ENCODE measurements at regions not wholly inside any gene's neighbourhood (a gene's known extent, or its start where the extent isn't known, plus 50 kb on each side); places are given as distances from the start of the nearest gene placed in this dataset.

DNA sequence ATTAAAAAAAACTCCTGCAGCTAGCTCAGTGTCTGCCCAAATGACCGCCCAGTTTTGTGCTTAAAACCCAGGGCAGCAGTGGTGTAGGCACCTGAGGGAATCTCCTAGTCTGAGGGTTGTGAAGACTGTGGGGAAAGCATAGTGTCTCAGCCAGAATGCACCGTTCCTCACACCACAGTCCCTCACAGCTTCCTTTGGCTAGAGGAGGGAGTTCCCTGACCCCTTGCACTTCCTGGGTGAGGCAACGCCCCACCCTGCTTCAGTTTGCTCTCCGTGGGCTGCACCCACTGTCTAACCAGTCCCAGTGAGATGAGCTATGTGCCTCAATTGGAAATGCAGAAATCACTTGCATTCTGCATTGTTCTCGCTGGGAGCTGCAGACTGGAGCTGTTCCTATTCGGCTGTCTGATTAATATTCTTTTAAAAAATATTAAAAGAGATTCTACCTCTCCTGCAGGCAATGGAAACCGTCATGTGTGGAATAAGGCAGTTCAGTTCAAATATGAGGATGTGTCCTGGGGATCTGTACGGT, 645.7 kb downstream of the FGF9 start:
- H3K36me3 ChIP-seq (ENCODE audit: low read depth), result no peaks in the 10 kb centered on the region
- no peaks in the 10 kb centered on the region for H3K4me1 ChIP-seq (replicated peaks; ENCODE audit: insufficient read depth)
- no peaks in the 10 kb centered on the region for H3F3A ChIP-seq (ENCODE audit: insufficient read depth, low read depth)
- no peaks in the 10 kb centered on the region for H3K9me2 ChIP-seq (ENCODE audit: insufficient read depth)
- BruUV-seq (replicated peaks), result no TSS peak
- TF ChIP-seq EZH2 (IDR thresholded peaks at IDR 0.05; ENCODE audit: low read depth), result no peak
- TF ChIP-seq, protein P1, sequence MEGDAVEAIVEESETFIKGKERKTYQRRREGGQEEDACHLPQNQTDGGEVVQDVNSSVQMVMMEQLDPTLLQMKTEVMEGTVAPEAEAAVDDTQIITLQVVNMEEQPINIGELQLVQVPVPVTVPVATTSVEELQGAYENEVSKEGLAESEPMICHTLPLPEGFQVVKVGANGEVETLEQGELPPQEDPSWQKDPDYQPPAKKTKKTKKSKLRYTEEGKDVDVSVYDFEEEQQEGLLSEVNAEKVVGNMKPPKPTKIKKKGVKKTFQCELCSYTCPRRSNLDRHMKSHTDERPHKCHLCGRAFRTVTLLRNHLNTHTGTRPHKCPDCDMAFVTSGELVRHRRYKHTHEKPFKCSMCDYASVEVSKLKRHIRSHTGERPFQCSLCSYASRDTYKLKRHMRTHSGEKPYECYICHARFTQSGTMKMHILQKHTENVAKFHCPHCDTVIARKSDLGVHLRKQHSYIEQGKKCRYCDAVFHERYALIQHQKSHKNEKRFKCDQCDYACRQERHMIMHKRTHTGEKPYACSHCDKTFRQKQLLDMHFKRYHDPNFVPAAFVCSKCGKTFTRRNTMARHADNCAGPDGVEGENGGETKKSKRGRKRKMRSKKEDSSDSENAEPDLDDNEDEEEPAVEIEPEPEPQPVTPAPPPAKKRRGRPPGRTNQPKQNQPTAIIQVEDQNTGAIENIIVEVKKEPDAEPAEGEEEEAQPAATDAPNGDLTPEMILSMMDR (conservative IDR thresholded peaks at IDR 0.05), result no peak
- ChIA-PET POLR2A (ENCODE audit: unreplicated experiment) (no interaction called here), CTCF (no interaction called here)
- no peak overlapping the region for H3K4me2 ChIP-seq
- no peak overlapping the region for H3K27ac ChIP-seq
- DNase-seq, result no peak
- no peaks in the 10 kb centered on the region for H3K79me2 ChIP-seq (ENCODE audit: low read depth)
- H3K9me3 ChIP-seq (ENCODE audit: insufficient read depth, low read depth), result no peaks in the 10 kb centered on the region
- no peak overlapping the region for H2AFZ ChIP-seq
- H3K27me3 ChIP-seq (ENCODE audit: insufficient read depth, low read depth), result no peaks in the 10 kb centered on the region; the same call in 1 of the 2 replicates
- intact Hi-C loops (cut with micrococcal nuclease; ENCODE audit: unreplicated experiment), result no loop called here
- no peak overlapping the region for H3K4me3 ChIP-seq
- no peaks in the 10 kb centered on the region for H4K20me1 ChIP-seq (ENCODE audit: insufficient read depth)

DNA sequence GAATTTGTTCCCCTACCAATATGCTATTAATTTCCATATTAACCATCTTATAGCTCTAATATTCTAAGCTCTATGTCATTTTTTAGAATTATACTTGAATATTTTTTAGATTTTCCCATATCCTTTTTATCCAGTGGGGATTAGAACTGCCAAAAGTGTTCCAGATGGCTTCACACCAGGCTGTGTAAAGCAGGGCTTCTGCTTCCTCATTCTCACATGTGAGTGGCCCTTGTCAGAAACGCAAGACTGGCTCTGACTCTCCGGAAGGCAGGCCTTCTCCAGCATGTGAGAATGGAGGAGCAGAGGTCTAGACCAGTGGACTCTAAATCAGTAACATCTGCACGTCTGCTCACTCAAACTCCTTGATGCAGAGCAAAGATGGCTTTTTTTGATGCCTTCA, 650.1 kb downstream of the FGF9 start:
- intact Hi-C loops (cut with micrococcal nuclease; ENCODE audit: unreplicated experiment), result no loop called here
- BruUV-seq (replicated peaks), result no TSS peak

DNA sequence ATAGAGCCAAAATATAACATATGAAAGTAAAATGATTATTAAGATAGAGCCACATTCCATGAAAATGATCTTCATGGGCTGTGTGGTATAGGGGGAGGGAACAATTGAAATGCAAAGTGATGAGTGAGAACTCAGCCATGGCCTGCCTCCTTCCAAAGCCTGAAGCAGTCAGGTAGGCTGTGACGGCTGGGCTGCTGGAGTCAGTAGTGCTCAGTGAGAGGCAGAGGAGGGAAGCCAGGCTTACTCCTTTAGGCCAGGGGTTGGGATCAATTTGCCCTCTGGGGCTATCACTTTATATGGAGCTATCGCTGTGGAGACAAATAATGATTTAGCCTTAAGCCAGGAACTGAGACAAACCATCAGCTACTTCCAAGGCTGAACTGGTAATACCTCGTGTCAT, 654.9 kb downstream of the FGF9 start:
- Histone ChIP-seq H3K27me3 (ENCODE audit: insufficient read depth, low read depth) (no peaks in the 10 kb centered on the region), H3K4me3 (no peak overlapping the region), H3K27ac (no peak overlapping the region), H3K9me3 (ENCODE audit: insufficient read depth, low read depth) (no peaks in the 10 kb centered on the region), H3K4me2 (no peak overlapping the region), H3K9me2 (ENCODE audit: insufficient read depth) (no peaks in the 10 kb centered on the region; the same call in 1 of the 2 replicates), H3K79me2 (ENCODE audit: low read depth) (no peaks in the 10 kb centered on the region), H3K36me3 (ENCODE audit: low read depth) (no peaks in the 10 kb centered on the region), H3F3A (ENCODE audit: insufficient read depth, low read depth) (no peaks in the 10 kb centered on the region), H2AFZ (no peak overlapping the region), H4K20me1 (ENCODE audit: insufficient read depth) (no peaks in the 10 kb centered on the region), H3K4me1 (replicated peaks; ENCODE audit: insufficient read depth) (no peaks in the 10 kb centered on the region)
- ChIA-PET POLR2A (ENCODE audit: unreplicated experiment) (no interaction called here), CTCF (no interaction called here)
- BruUV-seq (replicated peaks), result no TSS peak
- TF ChIP-seq, protein P1 (conservative IDR thresholded peaks at IDR 0.05), result no peak
- TF ChIP-seq EZH2 (IDR thresholded peaks at IDR 0.05; ENCODE audit: low read depth), result no peak
- DNase-seq, result no peak
- intact Hi-C loops (cut with micrococcal nuclease; ENCODE audit: unreplicated experiment), result no loop called here

More for the DNA sequence above, 650.1 kb downstream of the FGF9 start:
- Histone ChIP-seq H3F3A (ENCODE audit: insufficient read depth, low read depth) (no peaks in the 10 kb centered on the region), H3K27ac (no peak overlapping the region), H3K4me3 (no peak overlapping the region), H3K4me2 (no peak overlapping the region), H3K27me3 (ENCODE audit: insufficient read depth, low read depth) (no peaks in the 10 kb centered on the region), H3K79me2 (ENCODE audit: low read depth) (no peaks in the 10 kb centered on the region), H3K9me3 (ENCODE audit: insufficient read depth, low read depth) (no peaks in the 10 kb centered on the region), H3K4me1 (replicated peaks; ENCODE audit: insufficient read depth) (no peaks in the 10 kb centered on the region), H3K9me2 (ENCODE audit: insufficient read depth) (no peaks in the 10 kb centered on the region), H4K20me1 (ENCODE audit: insufficient read depth) (no peaks in the 10 kb centered on the region), H3K36me3 (ENCODE audit: low read depth) (no peaks in the 10 kb centered on the region), H2AFZ (no peak overlapping the region)
- TF ChIP-seq, protein P1 (conservative IDR thresholded peaks at IDR 0.05), result no peak
- TF ChIP-seq EZH2 (IDR thresholded peaks at IDR 0.05; ENCODE audit: low read depth), result no peak
- POLR2A ChIA-PET (ENCODE audit: unreplicated experiment), result no interaction called here
- CTCF ChIA-PET, result no interaction called here
- no peak for DNase-seq
